ENCODE measurements at regions not wholly inside any gene's neighbourhood (a gene's known extent, or its start where the extent isn't known, plus 50 kb on each side); places are given as distances from the start of the nearest gene placed in this dataset.

GRCh38 chr17:71842986-71843385 is 277.8 kb upstream of the SOX9 start:
- no peak for TF ChIP-seq CTCF (IDR thresholded peaks at IDR 0.05; ENCODE audit: control extremely low read depth in 1 of 3, insufficient read depth in 1 of 3, low read depth in 1 of 3, low read length in 3 of 3)
- TF ChIP-seq SUZ12 (IDR thresholded peaks at IDR 0.05; ENCODE audit: low read length), result no peak
- no peak for TF ChIP-seq TCF12 (IDR thresholded peaks at IDR 0.05; ENCODE audit: low read depth, low read length)
